Lung (tissue), 11 donors: ENCODE measurements at regions not wholly inside any gene's neighbourhood (a gene's known extent, or its start where the extent isn't known, plus 50 kb on each side); places are given as distances from the start of the nearest gene placed in this dataset.

ENCODE experiments used
- ATAC-seq: fragments of 200-7000 bp; cut with Tn5 transposase; one replicate; pipeline ENCODE4 v1.9.1; 2020; ENCODE audit warnings: moderate number of reproducible peaks; ENCODE audit not compliant: insufficient read depth, low FRiP score
- DNase-seq, 3 donors: peaks; one replicate each; pipeline ENCODE4 v3.0.0-alpha.2; 2013 to 2017
- H3K27ac ChIP-seq, 2 donors: one replicate each; pipeline ENCODE4 v1.5.1; 2013; ENCODE audit warnings: mild to moderate bottlenecking in 2 of 2, moderate library complexity in 2 of 2, control low read depth in 1 of 2, inconsistent platforms in 1 of 2, low read depth in 1 of 2, low read length in 1 of 2
- H3K27me3 ChIP-seq, 3 donors: one replicate each; pipeline ENCODE4 v1.5.1; 2013; ENCODE audit warnings: low read length in 2 of 3; ENCODE audit not compliant: control insufficient read depth in 3 of 3, insufficient read depth in 3 of 3
- H3K36me3 ChIP-seq, 4 donors: one replicate each; pipeline ENCODE4 v1.5.1; 2013; ENCODE audit warnings: low read length in 4 of 4, mild to moderate bottlenecking in 1 of 4, moderate library complexity in 1 of 4; ENCODE audit not compliant: control insufficient read depth in 4 of 4, insufficient read depth in 4 of 4
- H3K4me1 ChIP-seq, 5 donors: one replicate each; pipeline ENCODE4 v1.5.1; 2013; ENCODE audit warnings: low read length in 5 of 5, mild to moderate bottlenecking in 2 of 5, moderate library complexity in 1 of 5; ENCODE audit not compliant: control insufficient read depth in 5 of 5, insufficient read depth in 5 of 5
- H3K4me3 ChIP-seq: one replicate; pipeline ENCODE4 v1.5.1; 2013; ENCODE audit warnings: mild to moderate bottlenecking, control low read depth, moderate library complexity
- H3K9ac ChIP-seq, 2 donors: one replicate each; pipeline ENCODE4 v1.5.1; 2013; ENCODE audit warnings: low read length in 2 of 2, control low read depth in 1 of 2; ENCODE audit not compliant: insufficient read depth in 1 of 2
- H3K9me3 ChIP-seq, 4 donors: one replicate each; pipeline ENCODE4 v1.5.1; 2013; ENCODE audit warnings: low read length in 3 of 4, mild to moderate bottlenecking in 1 of 4, moderate library complexity in 1 of 4; ENCODE audit not compliant: control insufficient read depth in 4 of 4, insufficient read depth in 3 of 4
- WGBS, 2 donors: extraction: QIAGEN DNeasy Blood & Tissue Kit; methylation state at CpG; one replicate each; pipeline ENCODE4 v1.1.7; 2013; 5-methylcytosine and 5-hydroxymethylcytosine counted together
- TF ChIP-seq, protein P1 (sequence below): IDR thresholded peaks from 2 replicates; pipeline ENCODE4 v1.5.1; 2012; ENCODE audit warnings: mild to moderate bottlenecking; ENCODE audit errors: control extremely low read depth, extremely low read depth
- donor health status: control.
- donor health status: control.
- donor health status: Bipolar disorder and iron deficiency.
- donor health status: healthy.
- donor health status: DM: yes; HTN: yes; CAD: no.

- H3K27ac ChIP-seq = no peak overlapping the region
- peaks cover 0 to 3% (median 0%) of the 10 kb centered on the region in 4 donors for H3K9me3 ChIP-seq
- no peak overlapping the region for H3K4me3 ChIP-seq
- ATAC-seq = no peak
- no peaks in the 10 kb centered on the region for H3K4me1 ChIP-seq
- H3K27me3 ChIP-seq = no peaks in the 10 kb centered on the region
- H3K36me3 ChIP-seq = no peaks in the 10 kb centered on the region
- TF ChIP-seq, protein P1, sequence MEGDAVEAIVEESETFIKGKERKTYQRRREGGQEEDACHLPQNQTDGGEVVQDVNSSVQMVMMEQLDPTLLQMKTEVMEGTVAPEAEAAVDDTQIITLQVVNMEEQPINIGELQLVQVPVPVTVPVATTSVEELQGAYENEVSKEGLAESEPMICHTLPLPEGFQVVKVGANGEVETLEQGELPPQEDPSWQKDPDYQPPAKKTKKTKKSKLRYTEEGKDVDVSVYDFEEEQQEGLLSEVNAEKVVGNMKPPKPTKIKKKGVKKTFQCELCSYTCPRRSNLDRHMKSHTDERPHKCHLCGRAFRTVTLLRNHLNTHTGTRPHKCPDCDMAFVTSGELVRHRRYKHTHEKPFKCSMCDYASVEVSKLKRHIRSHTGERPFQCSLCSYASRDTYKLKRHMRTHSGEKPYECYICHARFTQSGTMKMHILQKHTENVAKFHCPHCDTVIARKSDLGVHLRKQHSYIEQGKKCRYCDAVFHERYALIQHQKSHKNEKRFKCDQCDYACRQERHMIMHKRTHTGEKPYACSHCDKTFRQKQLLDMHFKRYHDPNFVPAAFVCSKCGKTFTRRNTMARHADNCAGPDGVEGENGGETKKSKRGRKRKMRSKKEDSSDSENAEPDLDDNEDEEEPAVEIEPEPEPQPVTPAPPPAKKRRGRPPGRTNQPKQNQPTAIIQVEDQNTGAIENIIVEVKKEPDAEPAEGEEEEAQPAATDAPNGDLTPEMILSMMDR = no peak
- 86 to 95% methylated on average over 3 of the region's 3 CpGs for WGBS, 2 donors
- no peak for DNase-seq
- H3K9ac ChIP-seq = no peak overlapping the region
Observed at GRCh38 chr11:91810871-91811270, 413.7 kb upstream of the FAT3 start.

- Histone ChIP-seq H3K27ac (no peak overlapping the region), H3K4me3 (no peak overlapping the region), H3K9ac (no peak overlapping the region), H3K36me3 (no peaks in the 10 kb centered on the region), H3K27me3 (no peaks in the 10 kb centered on the region), H3K4me1 (peaks cover 0 to 22% (median 0%) of the 10 kb centered on the region in 5 donors), H3K9me3 (peaks cover 0 to under 1% (median 0%) of the 10 kb centered on the region in 4 donors)
- ATAC-seq = no peak
- TF ChIP-seq, protein P1 = no peak
- no peak for DNase-seq
- 76 to 93% methylated on average over 1 of the region's 1 CpG for WGBS, 2 donors
Observed at GRCh38 chr11:91805293-91805692, 419.3 kb upstream of the FAT3 start.

- ATAC-seq (no peak), DNase-seq (peak; percentile 54 to 84 (median 74))
- Histone ChIP-seq H3K9ac (no peak overlapping the region), H3K9me3 (peaks cover 0 to 2% (median 0%) of the 10 kb centered on the region in 4 donors), H3K27ac (no peak overlapping the region), H3K36me3 (no peaks in the 10 kb centered on the region), H3K4me1 (peaks cover 0 to 22% (median 0%) of the 10 kb centered on the region in 5 donors), H3K27me3 (no peaks in the 10 kb centered on the region), H3K4me3 (no peak overlapping the region)
- 57% methylated on average over 1 of the region's 1 CpG for WGBS, 2 donors
- TF ChIP-seq, protein P1 = no peak
Observed at GRCh38 chr11:91804042-91804441, 420.6 kb upstream of the FAT3 start.

- ATAC-seq (peak; percentile 35), DNase-seq (peak in 2 of 3 donors; percentile 12 to 27)
- peaks cover 0 to 22% (median 0%) of the 10 kb centered on the region in 5 donors for H3K4me1 ChIP-seq
- H3K27me3 ChIP-seq = no peaks in the 10 kb centered on the region
- H3K9ac ChIP-seq = no peak overlapping the region
- TF ChIP-seq, protein P1 = no peak
- no peak overlapping the region for H3K4me3 ChIP-seq
- WGBS, 2 donors = 49 to 60% methylated on average over 6 of the region's 6 CpGs
- no peak overlapping the region for H3K27ac ChIP-seq
- peaks cover 0 to 10% (median 0%) of the 10 kb centered on the region in 4 donors for H3K9me3 ChIP-seq
- no peaks in the 10 kb centered on the region for H3K36me3 ChIP-seq
Observed at GRCh38 chr11:91802475-91802874, 422.1 kb upstream of the FAT3 start.
